GM23248 (cell line): ENCODE measurements at regions not wholly inside any gene's neighbourhood (a gene's known extent, or its start where the extent isn't known, plus 50 kb on each side); places are given as distances from the start of the nearest gene placed in this dataset.
"Not testable (repeated sequence)": the region's sequence is repeated elsewhere in the genome, so short reads cannot be mapped to it uniquely, and the experiment has no call there.

Experiments used
- DNase-seq: peaks from one replicate; pipeline ENCODE4 v3.0.0-alpha.2; 2015
- H2AFZ ChIP-seq: fragments of 200-600 bp; sonication (generic); 2 replicates; pipeline ENCODE4 v1.6.1; 2016; ENCODE audit warnings: antibody characterized with exemption
- H3F3A ChIP-seq: fragments of 200-600 bp; sonication (generic); 2 replicates; pipeline ENCODE4 v1.6.1; 2016; ENCODE audit warnings: mild to moderate bottlenecking, antibody characterized with exemption, mixed run types; ENCODE audit not compliant: insufficient read depth
- H3K27ac ChIP-seq: fragments of 200-600 bp; sonication (generic); 2 replicates; pipeline ENCODE4 v1.5.1; 2016; ENCODE audit warnings: mild to moderate bottlenecking
- H3K27me3 ChIP-seq: fragments of 200-600 bp; sonication (generic); replicated peaks from 2 replicates; pipeline ENCODE4 v1.6.1; 2016; ENCODE audit warnings: mild to moderate bottlenecking; ENCODE audit not compliant: insufficient read depth
- H3K36me3 ChIP-seq: fragments of 200-600 bp; sonication (generic); 2 replicates; pipeline ENCODE4 v1.6.1; 2016; ENCODE audit warnings: low read depth, mild to moderate bottlenecking
- H3K4me1 ChIP-seq: fragments of 200-600 bp; sonication (generic); 2 replicates; pipeline ENCODE4 v1.6.1; 2016; ENCODE audit warnings: mild to moderate bottlenecking; ENCODE audit not compliant: insufficient read depth
- H3K4me2 ChIP-seq: fragments of 200-600 bp; sonication (generic); one replicate; pipeline ENCODE4 v1.6.1; 2016; ENCODE audit warnings: mild to moderate bottlenecking; ENCODE audit not compliant: unreplicated experiment
- H3K4me3 ChIP-seq: fragments of 200-600 bp; sonication (generic); 2 replicates; pipeline ENCODE4 v1.5.1; 2016; ENCODE audit warnings: mild to moderate bottlenecking
- H3K79me2 ChIP-seq: fragments of 200-600 bp; sonication (generic); 2 replicates; pipeline ENCODE4 v1.6.1; 2016; ENCODE audit warnings: mild to moderate bottlenecking; ENCODE audit not compliant: insufficient read depth
- H3K9ac ChIP-seq: fragments of 200-600 bp; sonication (generic); 2 replicates; pipeline ENCODE4 v1.6.1; 2016; ENCODE audit warnings: mild to moderate bottlenecking
- H3K9me2 ChIP-seq: fragments of 200-600 bp; sonication (generic); 2 replicates; pipeline ENCODE4 v1.6.1; 2016; ENCODE audit warnings: mixed run types, mild to moderate bottlenecking, moderate library complexity; ENCODE audit not compliant: insufficient read depth
- H3K9me3 ChIP-seq: fragments of 200-600 bp; sonication (generic); one replicate; pipeline ENCODE4 v1.6.1; 2017; ENCODE audit warnings: low read depth
- H4K20me1 ChIP-seq: fragments of 200-600 bp; sonication (generic); 2 replicates; pipeline ENCODE4 v1.6.0; 2016; ENCODE audit not compliant: insufficient read depth
- EZH2 ChIP-seq: fragments of 200-600 bp; sonication (generic); IDR thresholded peaks from 2 replicates; pipeline ENCODE4 v1.6.1; 2018; ENCODE audit warnings: antibody characterized with exemption, mild to moderate bottlenecking; ENCODE audit not compliant: insufficient read depth, poor library complexity, severe bottlenecking
- EZH2phosphoT487 ChIP-seq: fragments of 200-600 bp; sonication (generic); IDR thresholded peaks from 2 replicates; pipeline ENCODE4 v1.6.1; 2018; ENCODE audit warnings: antibody characterized with exemption, moderate library complexity, mild to moderate bottlenecking, low read depth; ENCODE audit not compliant: insufficient read depth
- WGBS, 2 experiments: methylation state at CpG; one replicate each; pipeline ENCODE4 v1.1.6; 2015 to 2017; ENCODE audit warnings: low lambda C conversion rate in 2 of 2, low coverage in 1 of 2; ENCODE audit errors: missing lambda C conversion rate in 2 of 2; 5-methylcytosine and 5-hydroxymethylcytosine counted together
- in situ Hi-C: fragments of 300-500 bp; cut with MboI; formaldehyde crosslinking; loops from 2 replicates; pipeline ENCODE4 v1.15.0; 2020

GRCh38 chrX:122220644-122221373 lies 963.3 kb upstream of the GRIA3 start:
- no peak overlapping the region for H3K4me2 ChIP-seq
- H2AFZ ChIP-seq = no peak overlapping the region
- H3K9me2 ChIP-seq = no peaks in the 10 kb centered on the region
- 53 to 61% methylated on average over 3 of the region's 3 CpGs for WGBS, 2 experiments
- no peaks in the 10 kb centered on the region for H3K27me3 ChIP-seq
- no peak overlapping the region for H3K4me3 ChIP-seq
- H3F3A ChIP-seq = no peaks in the 10 kb centered on the region
- DNase-seq = no peak
- H3K9ac ChIP-seq = no peak overlapping the region
- TF ChIP-seq EZH2 (no peak), EZH2phosphoT487 (no peak)
- in situ Hi-C loops = no loop called here
- H3K9me3 ChIP-seq = no peaks in the 10 kb centered on the region
- no peaks in the 10 kb centered on the region for H4K20me1 ChIP-seq
- H3K36me3 ChIP-seq = no peaks in the 10 kb centered on the region
- H3K79me2 ChIP-seq = no peaks in the 10 kb centered on the region
- H3K27ac ChIP-seq = no peak overlapping the region
- no peaks in the 10 kb centered on the region for H3K4me1 ChIP-seq

GRCh38 chrX:122221810-122222209 lies 962.3 kb upstream of the GRIA3 start:
- H3K4me1 ChIP-seq, H3K4me3 ChIP-seq, H3F3A ChIP-seq, H4K20me1 ChIP-seq, H3K36me3 ChIP-seq, H2AFZ ChIP-seq, H3K4me2 ChIP-seq, H3K9ac ChIP-seq, in situ Hi-C loops, H3K27me3 ChIP-seq, H3K9me2 ChIP-seq, H3K79me2 ChIP-seq, H3K27ac ChIP-seq, H3K9me3 ChIP-seq, DNase-seq: not testable (repeated sequence)
- WGBS, 2 experiments = 30 to 52% methylated on average over 2 to 4 of the region's 4 CpGs

- H3K36me3 ChIP-seq, H3K9me3 ChIP-seq, H3K9me2 ChIP-seq, H3K79me2 ChIP-seq, in situ Hi-C loops, H3K27ac ChIP-seq, H3K27me3 ChIP-seq, H3F3A ChIP-seq, H3K4me2 ChIP-seq, H3K4me3 ChIP-seq, H3K9ac ChIP-seq, H4K20me1 ChIP-seq, DNase-seq, H2AFZ ChIP-seq, H3K4me1 ChIP-seq: not testable (repeated sequence)
- 37 to 49% methylated on average over 6 to 7 of the region's 9 CpGs for WGBS, 2 experiments
These were observed 959.9 kb upstream of the GRIA3 start for GRCh38 chrX:122224137-122224536.

GRCh38 chrX:122238801-122239200 lies 945.3 kb upstream of the GRIA3 start:
- Histone ChIP-seq H3K27me3 (no peaks in the 10 kb centered on the region), H3K9ac (no peak overlapping the region), H3K4me2 (no peak overlapping the region), H3K79me2 (no peaks in the 10 kb centered on the region), H3K9me3 (no peaks in the 10 kb centered on the region), H3K4me3 (no peak overlapping the region), H3K4me1 (no peaks in the 10 kb centered on the region), H3K36me3 (no peaks in the 10 kb centered on the region), H3K27ac (no peak overlapping the region), H3K9me2 (no peaks in the 10 kb centered on the region), H3F3A (no peaks in the 10 kb centered on the region), H2AFZ (no peak overlapping the region), H4K20me1 (no peaks in the 10 kb centered on the region)
- peak; percentile 42 for DNase-seq
- in situ Hi-C loops = no loop called here
- TF ChIP-seq EZH2phosphoT487 (no peak), EZH2 (no peak)

- no peak overlapping the region for H3K9ac ChIP-seq
- TF ChIP-seq EZH2 = no peak
- TF ChIP-seq EZH2phosphoT487 = no peak
- no peaks in the 10 kb centered on the region for H3K4me1 ChIP-seq
- H3K27me3 ChIP-seq = no peaks in the 10 kb centered on the region
- H3K36me3 ChIP-seq = no peaks in the 10 kb centered on the region
- no peaks in the 10 kb centered on the region for H4K20me1 ChIP-seq
- no peak overlapping the region for H3K27ac ChIP-seq
- WGBS, 2 experiments = 58 to 60% methylated on average over 7 of the region's 7 CpGs
- no peak overlapping the region for H3K4me2 ChIP-seq
- no peak for DNase-seq
- in situ Hi-C loops = no loop called here
- no peak overlapping the region for H2AFZ ChIP-seq
- H3K79me2 ChIP-seq = no peaks in the 10 kb centered on the region
- no peaks in the 10 kb centered on the region for H3K9me2 ChIP-seq
- H3K4me3 ChIP-seq = no peak overlapping the region
- H3K9me3 ChIP-seq = no peaks in the 10 kb centered on the region
- H3F3A ChIP-seq = no peaks in the 10 kb centered on the region
These were observed 942.1 kb upstream of the GRIA3 start for GRCh38 chrX:122241959-122242358.
